Breast epithelium (tissue), 3 donors: ENCODE measurements at regions not wholly inside any gene's neighbourhood (a gene's known extent, or its start where the extent isn't known, plus 50 kb on each side); places are given as distances from the start of the nearest gene placed in this dataset.

Experiments used
- CTCF ChIP-seq, 3 donors: fragments of 450-650 bp; IDR thresholded peaks; one replicate each; pipeline ENCODE4 v1.5.1; 2016 to 2017; ENCODE audit warnings: antibody characterized with exemption in 3 of 3, mild to moderate bottlenecking in 3 of 3, moderate library complexity in 3 of 3
- POLR2A ChIP-seq: fragments of 450-650 bp; IDR thresholded peaks from one replicate; pipeline ENCODE4 v1.6.1; 2016; ENCODE audit warnings: antibody characterized with exemption, mild to moderate bottlenecking, moderate library complexity
- POLR2AphosphoS5 ChIP-seq, 3 donors: sonication (generic); formaldehyde crosslinking; IDR thresholded peaks; one replicate each; pipeline ENCODE4 v1.6.1; 2017; ENCODE audit warnings: antibody characterized with exemption in 3 of 3

GRCh38 chr3:80040067-80040466 lies 272.3 kb upstream of the ROBO1 start:
- TF ChIP-seq CTCF (IDR thresholded peaks at IDR 0.05) (no peak), POLR2A (no peak), POLR2AphosphoS5 (IDR thresholded peaks at IDR 0.05) (no peak)
